PC-3 (cell line): ENCODE measurements at regions not wholly inside any gene's neighbourhood (a gene's known extent, or its start where the extent isn't known, plus 50 kb on each side); places are given as distances from the start of the nearest gene placed in this dataset.

Experiments used
- ATAC-seq: fragments of 200-7000 bp; cut with Tn5 transposase; 2 replicates; pipeline ENCODE4 v1.9.1; 2020; ENCODE audit warnings: mild to moderate bottlenecking, moderate library complexity
- BruUV-seq: library from RNA; stranded (reverse); fragments of 400-500 nt; replicated peaks from 2 replicates; lab custom pipeline; 2021; lab: Mats Ljungman, UMichigan
- CTCF ChIA-PET: fragments of 300-600 bp; sonication (Branson Sonifier 250); formaldehyde crosslinking; loops from one replicate; lab custom pipeline; 2022; ENCODE audit warnings: antibody characterized with exemption; lab: Charles Lee
- POLR2A ChIA-PET: fragments of 300-600 bp; sonication (Branson Sonifier 250); formaldehyde crosslinking; loops from one replicate; lab custom pipeline; 2022; ENCODE audit warnings: antibody characterized with exemption; ENCODE audit not compliant: unreplicated experiment; lab: Charles Lee
- DNase-seq: peaks from one replicate; pipeline ENCODE4 v3.0.0-alpha.2; 2015
- H2AFZ ChIP-seq: fragments of 300-600 bp; sonication (generic); 2 replicates; pipeline ENCODE4 v1.6.0; 2016; ENCODE audit warnings: antibody characterized with exemption, low read length
- H3F3A ChIP-seq: fragments of 300-600 bp; sonication (generic); one replicate; pipeline ENCODE4 v1.6.0; 2017; ENCODE audit warnings: antibody characterized with exemption, low read length, control low read depth, mild to moderate bottlenecking; ENCODE audit not compliant: unreplicated experiment
- H3K27ac ChIP-seq: fragments of 300-600 bp; sonication (generic); 2 replicates; pipeline ENCODE4 v1.5.1; 2016; ENCODE audit warnings: mild to moderate bottlenecking, low read length
- H3K27me3 ChIP-seq: fragments of 300-600 bp; sonication (generic); 2 replicates; pipeline ENCODE4 v1.6.1; 2016; ENCODE audit warnings: low read length, mixed read lengths
- H3K36me3 ChIP-seq: fragments of 300-600 bp; sonication (generic); 2 replicates; pipeline ENCODE4 v1.6.1; 2016; ENCODE audit warnings: low read depth, mixed run types, low read length, mixed read lengths
- H3K4me1 ChIP-seq: fragments of 300-600 bp; sonication (generic); 2 replicates; pipeline ENCODE4 v1.5.1; 2016; ENCODE audit warnings: low read length; ENCODE audit not compliant: insufficient read depth
- H3K4me2 ChIP-seq: fragments of 300-600 bp; sonication (generic); 2 replicates; pipeline ENCODE4 v1.6.0; 2016; ENCODE audit warnings: low read length
- H3K4me3 ChIP-seq: fragments of 300-600 bp; sonication (generic); 2 replicates; pipeline ENCODE4 v1.5.1; 2016; ENCODE audit warnings: mild to moderate bottlenecking, low read length, mixed read lengths
- H3K79me2 ChIP-seq: fragments of 300-600 bp; sonication (generic); 2 replicates; pipeline ENCODE4 v1.6.1; 2017; ENCODE audit warnings: low read length, mixed read lengths
- H3K9ac ChIP-seq: fragments of 300-600 bp; sonication (generic); 2 replicates; pipeline ENCODE4 v1.6.0; 2016; ENCODE audit warnings: mild to moderate bottlenecking, low read length
- H3K9me2 ChIP-seq: fragments of 300-600 bp; sonication (generic); replicated peaks from 2 replicates; pipeline ENCODE4 v1.6.1; 2016; ENCODE audit warnings: mixed run types, low read length, mixed read lengths
- H3K9me3 ChIP-seq: fragments of 300-600 bp; sonication (generic); 2 replicates; pipeline ENCODE4 v1.6.1; 2016; ENCODE audit warnings: low read length, mixed read lengths
- H4K20me1 ChIP-seq: fragments of 300-600 bp; sonication (generic); 2 replicates; pipeline ENCODE4 v1.6.1; 2016; ENCODE audit warnings: low read length, mixed read lengths
- EZH2 ChIP-seq: fragments of 300-600 bp; sonication (generic); IDR thresholded peaks from one replicate; pipeline ENCODE4 v1.6.1; 2017; ENCODE audit warnings: antibody characterized with exemption, mild to moderate bottlenecking, low read length; ENCODE audit not compliant: unreplicated experiment
- EZH2phosphoT487 ChIP-seq: fragments of 300-600 bp; sonication (generic); IDR thresholded peaks from 2 replicates; pipeline ENCODE4 v1.6.1; 2018; ENCODE audit warnings: mild to moderate bottlenecking, antibody characterized with exemption, low read length, borderline replicate concordance
- intact Hi-C: fragments of 100-400 bp; cut with micrococcal nuclease; formaldehyde crosslinking; loops from 2 replicates; pipeline ENCODE4 v1.9.0; 2023
- TF ChIP-seq, protein P1 (sequence below): fragments of 300-600 bp; sonication (generic); conservative IDR thresholded peaks from 2 replicates; pipeline ENCODE4 v1.5.1; 2017; ENCODE audit warnings: antibody characterized with exemption, low read depth, mild to moderate bottlenecking, low read length

DNA sequence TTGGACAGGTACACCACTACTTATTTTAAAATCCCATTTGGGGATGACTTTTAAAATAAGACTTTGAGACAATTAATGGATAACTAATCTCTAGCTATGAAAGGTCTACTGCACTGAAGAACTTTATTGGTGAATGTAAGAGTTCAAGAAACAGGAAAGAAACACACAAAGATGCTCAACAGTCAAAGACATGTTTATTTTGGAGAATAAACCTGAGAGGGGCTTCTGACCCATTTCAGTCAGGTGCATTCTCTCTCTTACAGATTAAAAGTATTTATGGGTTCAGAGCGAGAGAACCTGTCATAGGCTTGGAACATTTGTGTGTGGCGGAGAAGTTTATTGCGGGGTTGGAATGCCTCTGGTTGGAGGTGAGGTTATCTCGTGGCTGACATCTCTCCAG lies 94.3 kb upstream of the USP29 start:
- Histone ChIP-seq H3K9ac (no peak overlapping the region), H3K4me1 (no peaks in the 10 kb centered on the region), H4K20me1 (no peaks in the 10 kb centered on the region), H2AFZ (no peak overlapping the region), H3K4me3 (no peak overlapping the region), H3F3A (no peaks in the 10 kb centered on the region), H3K27ac (no peak overlapping the region), H3K4me2 (no peak overlapping the region), H3K9me3 (peaks cover 35% of the 10 kb centered on the region), H3K27me3 (no peaks in the 10 kb centered on the region), H3K9me2 (no peaks in the 10 kb centered on the region), H3K79me2 (no peaks in the 10 kb centered on the region), H3K36me3 (no peaks in the 10 kb centered on the region)
- ATAC-seq (no peak), DNase-seq (no peak)
- no TSS peak for BruUV-seq
- TF ChIP-seq, protein P1, sequence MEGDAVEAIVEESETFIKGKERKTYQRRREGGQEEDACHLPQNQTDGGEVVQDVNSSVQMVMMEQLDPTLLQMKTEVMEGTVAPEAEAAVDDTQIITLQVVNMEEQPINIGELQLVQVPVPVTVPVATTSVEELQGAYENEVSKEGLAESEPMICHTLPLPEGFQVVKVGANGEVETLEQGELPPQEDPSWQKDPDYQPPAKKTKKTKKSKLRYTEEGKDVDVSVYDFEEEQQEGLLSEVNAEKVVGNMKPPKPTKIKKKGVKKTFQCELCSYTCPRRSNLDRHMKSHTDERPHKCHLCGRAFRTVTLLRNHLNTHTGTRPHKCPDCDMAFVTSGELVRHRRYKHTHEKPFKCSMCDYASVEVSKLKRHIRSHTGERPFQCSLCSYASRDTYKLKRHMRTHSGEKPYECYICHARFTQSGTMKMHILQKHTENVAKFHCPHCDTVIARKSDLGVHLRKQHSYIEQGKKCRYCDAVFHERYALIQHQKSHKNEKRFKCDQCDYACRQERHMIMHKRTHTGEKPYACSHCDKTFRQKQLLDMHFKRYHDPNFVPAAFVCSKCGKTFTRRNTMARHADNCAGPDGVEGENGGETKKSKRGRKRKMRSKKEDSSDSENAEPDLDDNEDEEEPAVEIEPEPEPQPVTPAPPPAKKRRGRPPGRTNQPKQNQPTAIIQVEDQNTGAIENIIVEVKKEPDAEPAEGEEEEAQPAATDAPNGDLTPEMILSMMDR, result no peak
- TF ChIP-seq EZH2 (no peak), EZH2phosphoT487 (no peak)
- CTCF ChIA-PET, result no interaction called here
- intact Hi-C loops, result no loop called here
- POLR2A ChIA-PET, result no interaction called here

DNA sequence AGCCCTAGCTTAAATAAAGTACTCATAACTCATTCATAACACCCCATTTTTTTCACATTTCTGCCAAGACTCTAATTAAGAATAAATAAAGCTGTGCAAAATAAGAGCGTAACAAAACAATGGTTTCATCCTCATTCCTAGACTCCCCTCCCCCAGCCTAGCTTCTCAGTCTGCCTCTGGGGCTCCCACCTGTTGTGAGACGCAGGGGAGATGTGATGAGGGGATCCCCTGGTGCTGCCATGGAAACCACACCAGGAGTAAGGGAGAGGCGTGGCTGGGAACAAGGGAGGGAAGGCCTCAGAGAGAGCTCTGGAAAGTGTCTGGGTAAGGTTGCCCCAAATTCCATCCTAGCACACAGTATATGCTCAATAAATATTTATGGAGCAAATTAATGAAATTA lies 93.3 kb upstream of the USP29 start:
- Histone ChIP-seq H3K9me3 (peaks cover 32% of the 10 kb centered on the region), H3K4me3 (no peak overlapping the region), H3F3A (no peaks in the 10 kb centered on the region), H3K27me3 (no peaks in the 10 kb centered on the region), H3K27ac (no peak overlapping the region), H3K9me2 (no peaks in the 10 kb centered on the region), H4K20me1 (no peaks in the 10 kb centered on the region), H3K9ac (no peak overlapping the region), H2AFZ (no peak overlapping the region), H3K79me2 (no peaks in the 10 kb centered on the region), H3K36me3 (no peaks in the 10 kb centered on the region), H3K4me1 (no peaks in the 10 kb centered on the region), H3K4me2 (no peak overlapping the region)
- ChIA-PET CTCF (no interaction called here), POLR2A (no interaction called here)
- BruUV-seq, result no TSS peak
- ATAC-seq (no peak), DNase-seq (no peak)
- intact Hi-C loops, result no loop called here
- no peak for TF ChIP-seq EZH2phosphoT487
- no peak for TF ChIP-seq EZH2
- TF ChIP-seq, protein P1, result no peak

DNA sequence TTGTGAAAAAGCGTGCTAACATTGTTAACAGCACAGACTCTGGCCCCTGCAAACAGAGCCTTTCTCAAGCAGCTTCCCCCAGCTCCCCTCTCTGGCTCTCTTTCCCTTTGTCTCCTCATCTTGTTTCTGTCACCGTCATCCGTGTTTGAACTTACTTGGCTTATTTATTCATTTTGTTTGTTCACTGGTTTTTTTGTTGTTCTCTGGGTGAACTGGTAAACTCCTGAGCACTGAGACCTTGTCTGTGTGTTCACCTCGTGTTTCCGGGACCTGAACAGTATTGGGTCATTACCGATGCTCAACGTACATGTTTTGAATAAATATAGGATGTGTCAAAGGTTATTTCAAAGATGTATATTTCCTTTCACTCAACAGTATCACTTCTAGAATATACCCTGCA lies 92.4 kb upstream of the USP29 start:
- ChIA-PET POLR2A (no interaction called here), CTCF (no interaction called here)
- Histone ChIP-seq H3K9me2 (no peaks in the 10 kb centered on the region), H3K27ac (no peak overlapping the region), H3K36me3 (no peaks in the 10 kb centered on the region), H3K79me2 (no peaks in the 10 kb centered on the region), H3F3A (no peaks in the 10 kb centered on the region), H3K27me3 (no peaks in the 10 kb centered on the region), H4K20me1 (no peaks in the 10 kb centered on the region), H3K4me3 (no peak overlapping the region), H2AFZ (no peak overlapping the region), H3K4me2 (no peak overlapping the region), H3K9ac (no peak overlapping the region), H3K9me3 (peaks cover 26% of the 10 kb centered on the region), H3K4me1 (no peaks in the 10 kb centered on the region)
- ATAC-seq, result no peak
- intact Hi-C loops, result no loop called here
- BruUV-seq, result no TSS peak
- DNase-seq, result no peak
- TF ChIP-seq EZH2 (no peak), EZH2phosphoT487 (no peak)
- TF ChIP-seq, protein P1, result no peak
